B cell (primary cell): ENCODE measurements at regions not wholly inside any gene's neighbourhood (a gene's known extent, or its start where the extent isn't known, plus 50 kb on each side); places are given as distances from the start of the nearest gene placed in this dataset.

ENCODE experiments used
- ATAC-seq: fragments of 200-7000 bp; cut with Tn5 transposase; one replicate; pipeline ENCODE4 v1.10.0; 2021; ENCODE audit warnings: low read depth, mild to moderate bottlenecking, moderate number of reproducible peaks, moderate library complexity
- CTCF ChIA-PET: fragments of 350-600 bp; sonication (Branson Sonifier 250); formaldehyde crosslinking; loops from one replicate; lab custom pipeline; 2021; ENCODE audit warnings: antibody characterized with exemption, inconsistent platforms; lab: Charles Lee
- POLR2A ChIA-PET: fragments of 350-600 bp; sonication (Branson Sonifier 250); formaldehyde crosslinking; loops from one replicate; lab custom pipeline; 2021; ENCODE audit warnings: antibody characterized with exemption; lab: Charles Lee
- DNase-seq: peaks from one replicate; pipeline ENCODE4 v3.0.0; 2013
- H2AFZ ChIP-seq: 2 replicates; pipeline ENCODE4 v1.6.1; 2012; ENCODE audit warnings: mild to moderate bottlenecking, low read depth, low read length; ENCODE audit not compliant: insufficient read depth, poor library complexity, severe bottlenecking
- H3K27ac ChIP-seq, 2 donors: 1 replicate in 1 of 2; 2 replicates in 1 of 2; pipeline ENCODE4 v1.5.1; 2012 to 2013; ENCODE audit warnings: low read length in 2 of 2, mild to moderate bottlenecking in 2 of 2, moderate library complexity in 1 of 2
- H3K27me3 ChIP-seq, 4 experiments: fragments of 200-600 bp in 1 of 4; sonication (generic) in 1 of 4; replicated peaks in 1 of 4; 1 replicate in 2 of 4; 2 replicates in 2 of 4; pipeline versions ENCODE4 v1.6.1 to v1.7.0; 2013 to 2016; ENCODE audit warnings: low read length in 3 of 4, mild to moderate bottlenecking in 2 of 4, mixed read lengths in 1 of 4, moderate library complexity in 1 of 4; ENCODE audit not compliant: insufficient read depth in 4 of 4, control insufficient read depth in 3 of 4; ENCODE audit errors: control extremely low read depth in 1 of 4
- H3K36me3 ChIP-seq, 2 experiments: replicated peaks in 1 of 2; 1 replicate in 1 of 2; 2 replicates in 1 of 2; pipeline versions ENCODE4 v1.6.1 to v1.7.1; 2013; ENCODE audit warnings: low read length in 1 of 2; ENCODE audit not compliant: insufficient read depth in 2 of 2, control insufficient read depth in 1 of 2; ENCODE audit errors: control extremely low read depth in 1 of 2, extremely low read depth in 1 of 2
- H3K4me1 ChIP-seq, 2 donors: fragments of 200-600 bp in 1 of 2; sonication (generic) in 1 of 2; 1 replicate in 1 of 2; 2 replicates in 1 of 2; pipeline versions ENCODE4 v1.5.1 to v1.6.1; 2013 to 2017; ENCODE audit warnings: low read length in 2 of 2; ENCODE audit not compliant: control insufficient read depth in 2 of 2, insufficient read depth in 2 of 2
- H3K4me2 ChIP-seq: replicated peaks from 2 replicates; pipeline ENCODE3; 2012; ENCODE audit warnings: mild to moderate bottlenecking, low read depth, low read length; ENCODE audit not compliant: poor library complexity, severe bottlenecking
- H3K4me3 ChIP-seq, 5 experiments: fragments of 200-600 bp in 1 of 5; sonication (generic) in 1 of 5; 1 replicate in 3 of 5; 2 replicates in 2 of 5; pipeline versions ENCODE4 v1.5.1 to v1.7.0; 2011 to 2016; ENCODE audit warnings: low read length in 4 of 5, mild to moderate bottlenecking in 4 of 5, low read depth in 2 of 5, control low read depth in 1 of 5, moderate library complexity in 1 of 5; ENCODE audit not compliant: insufficient read depth in 1 of 5; ENCODE audit errors: control extremely low read depth in 1 of 5, extremely low read depth in 1 of 5
- H3K79me2 ChIP-seq: fragments of 200-600 bp; sonication (generic); one replicate; pipeline ENCODE4 v1.6.0; 2016; ENCODE audit warnings: low read length; ENCODE audit not compliant: control insufficient read depth, insufficient read depth
- H3K9ac ChIP-seq: fragments of 200-600 bp; sonication (generic); 2 replicates; pipeline ENCODE4 v1.6.1; 2017; ENCODE audit warnings: mild to moderate bottlenecking, low read length, moderate library complexity
- H3K9me3 ChIP-seq, 3 donors: one replicate each; pipeline versions ENCODE4 v1.6.1 to v1.7.1; 2013; ENCODE audit warnings: low read length in 2 of 3; ENCODE audit not compliant: control insufficient read depth in 2 of 3, insufficient read depth in 1 of 3; ENCODE audit errors: control extremely low read depth in 1 of 3
- H4K20me1 ChIP-seq: 2 replicates; pipeline ENCODE4 v1.6.0; 2012; ENCODE audit warnings: mild to moderate bottlenecking, low read length; ENCODE audit not compliant: insufficient read depth, control insufficient read depth, poor library complexity, severe bottlenecking
- H3K27ac Mint-ChIP-seq: one replicate; pipeline ENCODE4 v1.8.0; 2021; ENCODE audit warnings: mixed read lengths
- H3K27me3 Mint-ChIP-seq: one replicate; pipeline ENCODE4 v1.8.0; 2021; ENCODE audit warnings: mixed read lengths
- H3K4me1 Mint-ChIP-seq: one replicate; pipeline ENCODE4 v1.8.0; 2021; ENCODE audit warnings: mixed read lengths
- H3K4me3 Mint-ChIP-seq: one replicate; pipeline ENCODE4 v1.8.0; 2021; ENCODE audit warnings: mixed read lengths
- H3K9me3 Mint-ChIP-seq: one replicate; pipeline ENCODE4 v1.8.0; 2022; ENCODE audit warnings: mixed read lengths; ENCODE audit not compliant: insufficient read depth
- EZH2 ChIP-seq: IDR thresholded peaks from 2 replicates; pipeline ENCODE4 v1.6.1; 2012; ENCODE audit warnings: borderline replicate concordance, low read depth, mild to moderate bottlenecking, moderate library complexity, low read length; ENCODE audit not compliant: insufficient read depth, poor library complexity, severe bottlenecking
- WGBS: methylation state at CpG from one replicate; pipeline ENCODE4 v1.1.5; 2013; ENCODE audit warnings: missing lambda C conversion rate; ENCODE audit not compliant: insufficient coverage; 5-methylcytosine and 5-hydroxymethylcytosine counted together
- intact Hi-C: fragments of 100-400 bp; cut with micrococcal nuclease; formaldehyde crosslinking; loops from one replicate; pipeline ENCODE4 v1.10.0; 2022
- TF ChIP-seq, protein P1 (sequence below): fragments of 200-600 bp; IDR thresholded peaks from one replicate; pipeline ENCODE4 v1.8.0; 2022; ENCODE audit warnings: antibody characterized with exemption, mild to moderate bottlenecking

DNA sequence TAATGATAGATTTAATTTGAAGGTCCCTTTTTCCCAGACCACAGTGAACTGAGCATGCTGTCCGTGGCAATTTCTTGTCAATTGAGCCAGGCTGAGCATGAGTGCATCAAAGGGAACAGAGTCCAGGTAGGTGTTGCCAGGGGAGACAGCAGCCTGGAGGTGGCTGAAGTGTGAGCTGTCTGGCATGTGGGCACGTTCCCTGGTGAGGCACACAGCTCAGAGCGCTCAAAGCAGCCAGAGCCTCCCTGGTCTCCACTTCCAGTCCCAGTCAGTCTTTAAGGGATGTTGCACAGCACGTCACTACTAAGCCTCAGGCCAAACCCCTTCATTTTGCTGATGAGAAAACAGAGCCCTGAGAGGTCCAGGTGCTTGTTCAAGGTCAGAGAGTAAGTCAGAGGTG, 251.4 kb downstream of the MATN1 start:
- ChIA-PET POLR2A (no interaction called here), CTCF (no interaction called here)
- Histone ChIP-seq H3K27me3 (no peaks in the 10 kb centered on the region), H2AFZ (no peak overlapping the region), H3K36me3 (no peaks in the 10 kb centered on the region), H3K4me3 (no peak overlapping the region), H3K4me1 (no peaks in the 10 kb centered on the region), H3K27ac (no peak overlapping the region), H3K9me3 (no peaks in the 10 kb centered on the region), H3K79me2 (no peaks in the 10 kb centered on the region), H3K9ac (no peak overlapping the region), H3K4me2 (no peak overlapping the region), H4K20me1 (no peaks in the 10 kb centered on the region)
- no peaks in the 10 kb centered on the region for H3K27me3 Mint-ChIP-seq
- DNase-seq (no peak), ATAC-seq (no peak)
- no peak overlapping the region for H3K4me3 Mint-ChIP-seq
- no peaks in the 10 kb centered on the region for H3K4me1 Mint-ChIP-seq
- intact Hi-C loops, result no loop called here
- WGBS, result 100% methylated on average over 1 of the region's 4 CpGs
- TF ChIP-seq, protein P1, sequence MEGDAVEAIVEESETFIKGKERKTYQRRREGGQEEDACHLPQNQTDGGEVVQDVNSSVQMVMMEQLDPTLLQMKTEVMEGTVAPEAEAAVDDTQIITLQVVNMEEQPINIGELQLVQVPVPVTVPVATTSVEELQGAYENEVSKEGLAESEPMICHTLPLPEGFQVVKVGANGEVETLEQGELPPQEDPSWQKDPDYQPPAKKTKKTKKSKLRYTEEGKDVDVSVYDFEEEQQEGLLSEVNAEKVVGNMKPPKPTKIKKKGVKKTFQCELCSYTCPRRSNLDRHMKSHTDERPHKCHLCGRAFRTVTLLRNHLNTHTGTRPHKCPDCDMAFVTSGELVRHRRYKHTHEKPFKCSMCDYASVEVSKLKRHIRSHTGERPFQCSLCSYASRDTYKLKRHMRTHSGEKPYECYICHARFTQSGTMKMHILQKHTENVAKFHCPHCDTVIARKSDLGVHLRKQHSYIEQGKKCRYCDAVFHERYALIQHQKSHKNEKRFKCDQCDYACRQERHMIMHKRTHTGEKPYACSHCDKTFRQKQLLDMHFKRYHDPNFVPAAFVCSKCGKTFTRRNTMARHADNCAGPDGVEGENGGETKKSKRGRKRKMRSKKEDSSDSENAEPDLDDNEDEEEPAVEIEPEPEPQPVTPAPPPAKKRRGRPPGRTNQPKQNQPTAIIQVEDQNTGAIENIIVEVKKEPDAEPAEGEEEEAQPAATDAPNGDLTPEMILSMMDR, result no peak
- TF ChIP-seq EZH2, result no peak
- no peaks in the 10 kb centered on the region for H3K9me3 Mint-ChIP-seq
- H3K27ac Mint-ChIP-seq, result no peak overlapping the region

DNA sequence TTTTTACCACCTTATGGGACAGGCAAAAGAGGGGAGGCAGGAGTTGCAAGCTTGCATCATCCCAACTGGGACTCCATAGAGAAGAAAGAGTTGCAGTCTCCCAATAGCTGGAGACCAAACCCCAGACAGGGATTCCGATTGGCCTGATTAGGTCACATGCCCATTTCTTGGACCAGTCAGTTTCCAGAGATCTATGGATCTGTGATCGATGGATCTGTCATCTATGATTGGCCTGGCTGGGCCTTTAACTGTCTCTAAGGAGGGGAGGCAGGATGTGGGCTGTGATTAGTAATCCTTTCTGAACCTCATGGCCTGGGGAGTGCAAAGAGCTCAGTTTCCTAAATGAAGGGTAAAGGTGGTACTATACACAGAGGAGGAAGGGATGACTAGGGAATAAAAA, 252.1 kb downstream of the MATN1 start:
- 96% methylated on average over 2 of the region's 2 CpGs for WGBS
- H3K27me3 Mint-ChIP-seq, result peaks cover 5% of the 10 kb centered on the region
- H3K4me1 ChIP-seq, result no peaks in the 10 kb centered on the region
- no peaks in the 10 kb centered on the region for H4K20me1 ChIP-seq
- no peaks in the 10 kb centered on the region for H3K27me3 ChIP-seq
- no peak overlapping the region for H3K4me3 ChIP-seq
- POLR2A ChIA-PET, result no interaction called here
- H3K9ac ChIP-seq, result no peak overlapping the region
- H3K4me3 Mint-ChIP-seq, result no peak overlapping the region
- H2AFZ ChIP-seq, result no peak overlapping the region
- no peaks in the 10 kb centered on the region for H3K9me3 Mint-ChIP-seq
- intact Hi-C loops, result no loop called here
- H3K79me2 ChIP-seq, result no peaks in the 10 kb centered on the region
- H3K36me3 ChIP-seq, result no peaks in the 10 kb centered on the region
- no peaks in the 10 kb centered on the region for H3K4me1 Mint-ChIP-seq
- TF ChIP-seq, protein P1, result no peak
- TF ChIP-seq EZH2, result no peak
- no peak overlapping the region for H3K27ac Mint-ChIP-seq
- DNase-seq, result no peak
- no peak for ATAC-seq
- H3K9me3 ChIP-seq, result no peaks in the 10 kb centered on the region
- CTCF ChIA-PET, result no interaction called here
- no peak overlapping the region for H3K27ac ChIP-seq
- H3K4me2 ChIP-seq, result no peak overlapping the region
